Fibroblast of lung (primary cell): ENCODE measurements at regions not wholly inside any gene's neighbourhood (a gene's known extent, or its start where the extent isn't known, plus 50 kb on each side); places are given as distances from the start of the nearest gene placed in this dataset.

ENCODE experiments used
- DNase-seq, 2 donors: peaks; one replicate each; pipeline versions ENCODE4 v3.0.0 to v3.0.0-alpha.2; 2010; ENCODE audit warnings: low read depth in 2 of 2
- H2AFZ ChIP-seq: 2 replicates; pipeline ENCODE4 v1.5.1; 2012; ENCODE audit warnings: low read length, control low read depth, inconsistent platforms
- H3K27ac ChIP-seq: 2 replicates; pipeline ENCODE4 v1.5.1; 2011; ENCODE audit warnings: low read length, control low read depth; ENCODE audit not compliant: insufficient read depth
- H3K27me3 ChIP-seq: 2 replicates; pipeline ENCODE4 v1.5.1; 2011; ENCODE audit warnings: mild to moderate bottlenecking, low read length; ENCODE audit not compliant: control insufficient read depth, insufficient read depth
- H3K36me3 ChIP-seq: 2 replicates; pipeline ENCODE4 v1.5.1; 2011; ENCODE audit warnings: low read length; ENCODE audit not compliant: control insufficient read depth, insufficient read depth
- H3K4me1 ChIP-seq: 2 replicates; pipeline ENCODE4 v1.5.1; 2011; ENCODE audit warnings: low read length; ENCODE audit not compliant: control insufficient read depth, insufficient read depth; ENCODE audit errors: extremely low read depth
- H3K4me2 ChIP-seq: 2 replicates; pipeline ENCODE4 v1.5.1; 2011; ENCODE audit warnings: low read length, control low read depth; ENCODE audit not compliant: insufficient read depth; ENCODE audit errors: extremely low read depth
- H3K4me3 ChIP-seq, 4 experiments: fragments of 200-600 bp in 1 of 4; sonication (generic) in 1 of 4; replicated peaks in 1 of 4; 2 replicates each; pipeline ENCODE4 v1.5.1; 2011 to 2016; ENCODE audit warnings: low read length in 4 of 4, low read depth in 3 of 4, mild to moderate bottlenecking in 3 of 4, control low read depth in 2 of 4, inconsistent platforms in 1 of 4, mixed read lengths in 1 of 4; ENCODE audit not compliant: insufficient read depth in 1 of 4; ENCODE audit errors: control extremely low read depth in 1 of 4
- H3K79me2 ChIP-seq: 2 replicates; pipeline ENCODE4 v1.5.1; 2012; ENCODE audit warnings: mild to moderate bottlenecking, low read length, inconsistent platforms; ENCODE audit not compliant: control insufficient read depth, insufficient read depth
- H3K9ac ChIP-seq: 2 replicates; pipeline ENCODE4 v1.5.1; 2011; ENCODE audit warnings: mild to moderate bottlenecking, low read length, control low read depth; ENCODE audit not compliant: insufficient read depth
- H3K9me3 ChIP-seq: 2 replicates; pipeline ENCODE4 v1.5.1; 2012; ENCODE audit warnings: low read depth, low read length; ENCODE audit not compliant: control insufficient read depth, insufficient read depth
- H4K20me1 ChIP-seq: 2 replicates; pipeline ENCODE4 v1.5.1; 2011; ENCODE audit warnings: low read length; ENCODE audit not compliant: control insufficient read depth, insufficient read depth; ENCODE audit errors: extremely low read depth
- EZH2 ChIP-seq: IDR thresholded peaks from 2 replicates; pipeline ENCODE4 v1.5.1; 2012; ENCODE audit warnings: low read length, control low read depth, mild to moderate bottlenecking; ENCODE audit errors: missing control alignments
- TF ChIP-seq, protein P1 (sequence below), 2 donors: IDR thresholded peaks in 1 of 2; conservative IDR thresholded peaks in 1 of 2; 1 replicate in 1 of 2; 2 replicates in 1 of 2; pipeline ENCODE4 v1.5.1; 2011 to 2012; ENCODE audit warnings: low read length in 2 of 2, control low read depth in 1 of 2, inconsistent platforms in 1 of 2, low read depth in 1 of 2, mild to moderate bottlenecking in 1 of 2

- H3K9me3 ChIP-seq = no peaks in the 10 kb centered on the region
- H3K27ac ChIP-seq = no peak overlapping the region
- H3K9ac ChIP-seq = no peak overlapping the region
- H3K4me2 ChIP-seq = no peak overlapping the region
- no peaks in the 10 kb centered on the region for H4K20me1 ChIP-seq
- no peak overlapping the region for H3K4me3 ChIP-seq
- H3K4me1 ChIP-seq = no peaks in the 10 kb centered on the region
- TF ChIP-seq EZH2 = no peak
- TF ChIP-seq, protein P1, sequence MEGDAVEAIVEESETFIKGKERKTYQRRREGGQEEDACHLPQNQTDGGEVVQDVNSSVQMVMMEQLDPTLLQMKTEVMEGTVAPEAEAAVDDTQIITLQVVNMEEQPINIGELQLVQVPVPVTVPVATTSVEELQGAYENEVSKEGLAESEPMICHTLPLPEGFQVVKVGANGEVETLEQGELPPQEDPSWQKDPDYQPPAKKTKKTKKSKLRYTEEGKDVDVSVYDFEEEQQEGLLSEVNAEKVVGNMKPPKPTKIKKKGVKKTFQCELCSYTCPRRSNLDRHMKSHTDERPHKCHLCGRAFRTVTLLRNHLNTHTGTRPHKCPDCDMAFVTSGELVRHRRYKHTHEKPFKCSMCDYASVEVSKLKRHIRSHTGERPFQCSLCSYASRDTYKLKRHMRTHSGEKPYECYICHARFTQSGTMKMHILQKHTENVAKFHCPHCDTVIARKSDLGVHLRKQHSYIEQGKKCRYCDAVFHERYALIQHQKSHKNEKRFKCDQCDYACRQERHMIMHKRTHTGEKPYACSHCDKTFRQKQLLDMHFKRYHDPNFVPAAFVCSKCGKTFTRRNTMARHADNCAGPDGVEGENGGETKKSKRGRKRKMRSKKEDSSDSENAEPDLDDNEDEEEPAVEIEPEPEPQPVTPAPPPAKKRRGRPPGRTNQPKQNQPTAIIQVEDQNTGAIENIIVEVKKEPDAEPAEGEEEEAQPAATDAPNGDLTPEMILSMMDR (conservative IDR thresholded peaks at IDR 0.05 in 1 of 2, IDR thresholded peaks at IDR 0.05 in 1 of 2; ENCODE audit: low read depth in 1 of 2, low read length in 2 of 2) = no peak
- H2AFZ ChIP-seq = no peak overlapping the region
- no peak for DNase-seq
- no peaks in the 10 kb centered on the region for H3K36me3 ChIP-seq
- H3K27me3 ChIP-seq = no peaks in the 10 kb centered on the region
- no peaks in the 10 kb centered on the region for H3K79me2 ChIP-seq
Observed at GRCh38 chr5:20113931-20114330, 125.9 kb upstream of the CDH18 start.

GRCh38 chr5:20113031-20113715 is 125.2 kb upstream of the CDH18 start:
- DNase-seq = peak; percentile 15 to 72

GRCh38 chr5:20109326-20109725 is 121.3 kb upstream of the CDH18 start:
- no peaks in the 10 kb centered on the region for H3K9me3 ChIP-seq
- no peaks in the 10 kb centered on the region for H3K36me3 ChIP-seq
- H3K4me2 ChIP-seq = no peak overlapping the region
- H4K20me1 ChIP-seq = no peaks in the 10 kb centered on the region
- H2AFZ ChIP-seq = no peak overlapping the region
- no peak overlapping the region for H3K4me3 ChIP-seq
- no peak for TF ChIP-seq EZH2
- TF ChIP-seq, protein P1 (conservative IDR thresholded peaks at IDR 0.05 in 1 of 2, IDR thresholded peaks at IDR 0.05 in 1 of 2; ENCODE audit: low read depth in 1 of 2, low read length in 2 of 2) = no peak
- H3K27ac ChIP-seq = no peak overlapping the region
- no peaks in the 10 kb centered on the region for H3K79me2 ChIP-seq
- H3K4me1 ChIP-seq = no peaks in the 10 kb centered on the region
- no peak overlapping the region for H3K9ac ChIP-seq
- no peaks in the 10 kb centered on the region for H3K27me3 ChIP-seq
- DNase-seq = no peak

More at GRCh38 chr5:20113031-20113715, 125.2 kb upstream of the CDH18 start:
- Histone ChIP-seq H2AFZ (no peak overlapping the region), H4K20me1 (no peaks in the 10 kb centered on the region), H3K27ac (no peak overlapping the region), H3K79me2 (no peaks in the 10 kb centered on the region), H3K27me3 (no peaks in the 10 kb centered on the region), H3K36me3 (no peaks in the 10 kb centered on the region), H3K9ac (no peak overlapping the region), H3K4me2 (no peak overlapping the region), H3K9me3 (no peaks in the 10 kb centered on the region), H3K4me3 (no peak overlapping the region), H3K4me1 (no peaks in the 10 kb centered on the region)
- TF ChIP-seq EZH2 = no peak
- TF ChIP-seq, protein P1 (conservative IDR thresholded peaks at IDR 0.05 in 1 of 2, IDR thresholded peaks at IDR 0.05 in 1 of 2; ENCODE audit: low read depth in 1 of 2, low read length in 2 of 2) = no peak
